ENCODE measurements at regions not wholly inside any gene's neighbourhood (a gene's known extent, or its start where the extent isn't known, plus 50 kb on each side); places are given as distances from the start of the nearest gene placed in this dataset.

- DNase-seq (ENCODE audit: insufficient read length, low spot score) (no peak), FAIRE-seq (no peak)
- no peak for TF ChIP-seq SPI1 (IDR thresholded peaks at IDR 0.05; ENCODE audit: low read depth, low read length)
- TF ChIP-seq TAF1 (IDR thresholded peaks at IDR 0.05; ENCODE audit: low read depth, low read length): no peak
- no peak for TF ChIP-seq PAX5 (IDR thresholded peaks at IDR 0.05; ENCODE audit: insufficient read depth, low read length, severe bottlenecking)
- TF ChIP-seq POU2F2 (IDR thresholded peaks at IDR 0.05; ENCODE audit: low read depth, low read length): no peak
- no peak for TF ChIP-seq POLR2AphosphoS5 (IDR thresholded peaks at IDR 0.05; ENCODE audit: low read depth, low read length)
- TF ChIP-seq POLR2A (IDR thresholded peaks at IDR 0.05; ENCODE audit: low read depth, low read length): no peak
These were observed 388.2 kb upstream of the LUZP2 start for GRCh38 chr11:24108609-24109008.

DNA sequence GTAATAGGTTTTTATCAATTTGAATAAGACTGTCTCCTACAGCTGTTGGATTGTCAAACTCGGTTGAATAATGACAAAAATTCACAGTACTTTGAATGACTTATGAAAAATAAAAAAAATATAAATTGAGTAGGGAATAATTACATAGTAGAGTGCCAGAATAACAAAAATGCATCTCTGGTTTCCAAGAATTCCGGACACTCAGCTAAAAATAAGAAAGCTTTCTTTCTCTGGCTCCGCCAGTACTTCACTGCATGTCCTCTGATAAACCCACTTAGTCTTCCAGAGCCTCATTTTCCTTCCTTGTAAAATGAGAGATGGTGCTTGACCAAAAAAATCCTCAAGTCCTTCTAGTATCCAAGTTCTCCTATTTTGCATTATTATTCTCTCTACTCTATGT is 374.6 kb upstream of the LUZP2 start:
- FAIRE-seq (no peak), DNase-seq (ENCODE audit: insufficient read length, low spot score) (no peak)
- TF ChIP-seq SPI1 (IDR thresholded peaks at IDR 0.05; ENCODE audit: low read depth, low read length): no peak
- TF ChIP-seq POLR2A (IDR thresholded peaks at IDR 0.05; ENCODE audit: low read depth, low read length): no peak
- no peak for TF ChIP-seq POLR2AphosphoS5 (IDR thresholded peaks at IDR 0.05; ENCODE audit: low read depth, low read length)
- TF ChIP-seq POU2F2 (IDR thresholded peaks at IDR 0.05; ENCODE audit: low read depth, low read length): no peak
- no peak for TF ChIP-seq TAF1 (IDR thresholded peaks at IDR 0.05; ENCODE audit: low read depth, low read length)
- no peak for TF ChIP-seq PAX5 (IDR thresholded peaks at IDR 0.05; ENCODE audit: insufficient read depth, low read length, severe bottlenecking)

GRCh38 chr11:24124876-24125275 is 372.0 kb upstream of the LUZP2 start:
- TF ChIP-seq POLR2AphosphoS5 (IDR thresholded peaks at IDR 0.05; ENCODE audit: low read depth, low read length): no peak
- TF ChIP-seq POLR2A (IDR thresholded peaks at IDR 0.05; ENCODE audit: low read depth, low read length): no peak
- no peak for TF ChIP-seq TAF1 (IDR thresholded peaks at IDR 0.05; ENCODE audit: low read depth, low read length)
- no peak for TF ChIP-seq PAX5 (IDR thresholded peaks at IDR 0.05; ENCODE audit: insufficient read depth, low read length, severe bottlenecking)
- TF ChIP-seq POU2F2 (IDR thresholded peaks at IDR 0.05; ENCODE audit: low read depth, low read length): no peak
- no peak for TF ChIP-seq SPI1 (IDR thresholded peaks at IDR 0.05; ENCODE audit: low read depth, low read length)
- no peak for FAIRE-seq
- no peak for DNase-seq (ENCODE audit: insufficient read length, low spot score)

DNA sequence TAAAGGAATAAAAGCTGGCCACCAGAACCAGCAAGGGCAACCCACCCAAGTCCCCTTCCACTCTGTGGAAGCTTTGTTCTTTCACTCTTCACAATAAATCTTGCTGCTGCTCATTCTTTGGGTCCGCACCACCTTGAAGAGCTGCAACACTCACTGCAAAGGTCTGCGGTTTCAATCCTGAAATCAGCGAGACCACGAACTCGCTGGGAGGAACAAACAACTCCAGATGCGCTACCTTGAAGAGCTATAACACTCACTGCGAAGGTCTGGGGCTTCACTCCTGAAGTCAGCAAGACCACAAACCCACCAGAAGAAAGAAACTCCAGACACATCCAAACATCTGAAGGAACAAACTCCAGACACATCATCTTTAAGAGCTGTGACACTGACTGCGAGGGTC is 365.2 kb upstream of the LUZP2 start:
- FAIRE-seq: no peak
- DNase-seq (ENCODE audit: insufficient read length, low spot score): no peak
- TF ChIP-seq POLR2AphosphoS5 (IDR thresholded peaks at IDR 0.05; ENCODE audit: low read depth, low read length) (no peak), POU2F2 (IDR thresholded peaks at IDR 0.05; ENCODE audit: low read depth, low read length) (no peak), SPI1 (IDR thresholded peaks at IDR 0.05; ENCODE audit: low read depth, low read length) (no peak), PAX5 (IDR thresholded peaks at IDR 0.05; ENCODE audit: insufficient read depth, low read length, severe bottlenecking) (no peak), TAF1 (IDR thresholded peaks at IDR 0.05; ENCODE audit: low read depth, low read length) (no peak), POLR2A (IDR thresholded peaks at IDR 0.05; ENCODE audit: low read depth, low read length) (no peak)

GRCh38 chr11:24132471-24132870 is 364.4 kb upstream of the LUZP2 start:
- FAIRE-seq (no peak), DNase-seq (ENCODE audit: insufficient read length, low spot score) (no peak)
- TF ChIP-seq SPI1 (IDR thresholded peaks at IDR 0.05; ENCODE audit: low read depth, low read length) (no peak), POLR2AphosphoS5 (IDR thresholded peaks at IDR 0.05; ENCODE audit: low read depth, low read length) (no peak), POLR2A (IDR thresholded peaks at IDR 0.05; ENCODE audit: low read depth, low read length) (no peak), PAX5 (IDR thresholded peaks at IDR 0.05; ENCODE audit: insufficient read depth, low read length, severe bottlenecking) (no peak), POU2F2 (IDR thresholded peaks at IDR 0.05; ENCODE audit: low read depth, low read length) (no peak), TAF1 (IDR thresholded peaks at IDR 0.05; ENCODE audit: low read depth, low read length) (no peak)

GRCh38 chr11:24134879-24135589 is 361.8 kb upstream of the LUZP2 start:
- TF ChIP-seq TAF1 (IDR thresholded peaks at IDR 0.05; ENCODE audit: low read depth, low read length) (no peak), POU2F2 (IDR thresholded peaks at IDR 0.05; ENCODE audit: low read depth, low read length) (no peak), SPI1 (IDR thresholded peaks at IDR 0.05; ENCODE audit: low read depth, low read length) (no peak), POLR2A (IDR thresholded peaks at IDR 0.05; ENCODE audit: low read depth, low read length) (no peak), POLR2AphosphoS5 (IDR thresholded peaks at IDR 0.05; ENCODE audit: low read depth, low read length) (no peak), PAX5 (IDR thresholded peaks at IDR 0.05; ENCODE audit: insufficient read depth, low read length, severe bottlenecking) (no peak)
- no peak for DNase-seq (ENCODE audit: insufficient read length, low spot score)
- no peak for FAIRE-seq

DNA sequence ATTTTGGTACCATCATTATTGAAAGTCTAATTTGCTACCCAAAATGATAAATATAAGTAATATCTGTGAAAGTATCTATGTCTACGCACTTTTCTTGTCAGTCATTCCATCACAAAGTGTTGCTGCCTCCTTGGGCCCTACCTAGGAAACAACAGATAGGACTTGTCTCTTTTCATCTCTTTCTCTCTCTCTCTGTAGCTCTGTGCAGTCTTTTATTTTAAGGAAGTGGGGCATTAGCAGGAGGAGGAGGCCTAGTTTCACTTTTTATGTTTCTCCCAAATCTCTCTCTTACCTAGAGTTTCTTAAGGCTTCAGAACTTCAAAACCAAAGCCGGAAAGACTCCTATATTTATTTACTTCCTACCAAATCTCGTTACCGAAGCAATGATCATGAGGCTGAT is 354.8 kb upstream of the LUZP2 start:
- DNase-seq (ENCODE audit: insufficient read length, low spot score) (no peak), FAIRE-seq (no peak)
- TF ChIP-seq TAF1 (IDR thresholded peaks at IDR 0.05; ENCODE audit: low read depth, low read length) (no peak), SPI1 (IDR thresholded peaks at IDR 0.05; ENCODE audit: low read depth, low read length) (peak; percentile 53), POLR2AphosphoS5 (IDR thresholded peaks at IDR 0.05; ENCODE audit: low read depth, low read length) (no peak)

- TF ChIP-seq POU2F2 (IDR thresholded peaks at IDR 0.05; ENCODE audit: low read depth, low read length) (no peak), SPI1 (IDR thresholded peaks at IDR 0.05; ENCODE audit: low read depth, low read length) (no peak), POLR2A (IDR thresholded peaks at IDR 0.05; ENCODE audit: low read depth, low read length) (no peak)
- FAIRE-seq (no peak), DNase-seq (ENCODE audit: insufficient read length, low spot score) (no peak)
These were observed 351.4 kb upstream of the LUZP2 start for GRCh38 chr11:24145411-24145810.

DNA sequence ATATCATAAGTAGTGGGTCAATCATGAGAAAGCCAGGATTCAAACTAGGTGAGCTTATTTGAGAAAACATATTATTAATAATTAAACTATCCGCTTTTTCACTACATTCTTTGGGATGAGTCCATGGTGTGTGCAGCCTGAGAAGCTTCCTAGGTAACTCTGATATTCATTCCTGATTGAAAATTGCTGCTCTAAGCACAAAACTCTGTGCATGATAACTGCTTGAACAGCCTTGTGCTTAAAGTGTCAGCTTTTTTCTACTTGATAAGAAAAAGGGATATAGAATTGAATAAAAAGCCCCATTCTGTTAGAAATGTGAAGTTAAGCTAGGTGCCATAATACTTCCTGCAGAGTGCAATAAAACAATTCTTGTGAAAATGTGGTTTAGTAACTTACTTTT is 343.5 kb upstream of the LUZP2 start:
- no peak for DNase-seq (ENCODE audit: insufficient read length, low spot score)
- no peak for TF ChIP-seq POU2F2 (IDR thresholded peaks at IDR 0.05; ENCODE audit: low read depth, low read length)
- TF ChIP-seq SPI1 (IDR thresholded peaks at IDR 0.05; ENCODE audit: low read depth, low read length): no peak
- TF ChIP-seq TAF1 (IDR thresholded peaks at IDR 0.05; ENCODE audit: low read depth, low read length): no peak
- no peak for TF ChIP-seq POLR2AphosphoS5 (IDR thresholded peaks at IDR 0.05; ENCODE audit: low read depth, low read length)
- no peak for TF ChIP-seq PAX5 (IDR thresholded peaks at IDR 0.05; ENCODE audit: insufficient read depth, low read length, severe bottlenecking)
- TF ChIP-seq POLR2A (IDR thresholded peaks at IDR 0.05; ENCODE audit: low read depth, low read length): no peak
- FAIRE-seq: no peak

DNA sequence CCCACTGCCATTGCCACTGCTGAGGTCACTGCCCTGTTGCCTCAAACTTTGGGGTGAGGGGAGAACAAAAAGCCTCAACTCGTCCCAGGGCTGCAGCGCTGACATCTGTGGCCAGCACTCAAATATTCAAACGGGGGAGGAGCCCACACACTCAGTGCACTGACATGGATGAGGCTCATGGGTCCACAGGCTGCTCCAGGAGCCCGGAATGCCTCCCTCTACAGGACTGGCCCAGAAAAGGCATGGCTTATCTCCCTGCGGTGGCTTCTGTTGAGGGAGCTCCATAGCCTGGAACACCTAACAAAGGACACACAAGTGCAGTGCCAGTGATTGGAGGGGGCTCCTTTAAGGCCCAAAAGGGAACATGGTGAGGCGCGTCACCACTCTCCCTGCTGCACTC is 341.1 kb upstream of the LUZP2 start:
- no peak for DNase-seq (ENCODE audit: insufficient read length, low spot score)

More for the DNA sequence above, 341.1 kb upstream of the LUZP2 start:
- no peak for TF ChIP-seq PAX5 (IDR thresholded peaks at IDR 0.05; ENCODE audit: insufficient read depth, low read length, severe bottlenecking)
- no peak for TF ChIP-seq POLR2A (IDR thresholded peaks at IDR 0.05; ENCODE audit: low read depth, low read length)
- no peak for TF ChIP-seq TAF1 (IDR thresholded peaks at IDR 0.05; ENCODE audit: low read depth, low read length)
- no peak for TF ChIP-seq POU2F2 (IDR thresholded peaks at IDR 0.05; ENCODE audit: low read depth, low read length)
- no peak for TF ChIP-seq SPI1 (IDR thresholded peaks at IDR 0.05; ENCODE audit: low read depth, low read length)
- TF ChIP-seq POLR2AphosphoS5 (IDR thresholded peaks at IDR 0.05; ENCODE audit: low read depth, low read length): no peak
- no peak for FAIRE-seq
